ENCODE measurements at regions not wholly inside any gene's neighbourhood (a gene's known extent, or its start where the extent isn't known, plus 50 kb on each side); places are given as distances from the start of the nearest gene placed in this dataset.

GRCh38 chr5:107217721-107218130, 453.0 kb downstream of the EFNA5 start:
- Histone ChIP-seq H3K4me3 (ENCODE audit: low read length) (no peak overlapping the region), H3K4me1 (ENCODE audit: insufficient read depth, low read length) (peaks cover 5% of the 10 kb centered on the region), H3K27me3 (ENCODE audit: insufficient read depth, low read length) (no peaks in the 10 kb centered on the region), H2AFZ (ENCODE audit: low read depth, low read length) (no peak overlapping the region), H3K9me3 (ENCODE audit: low read length) (no peaks in the 10 kb centered on the region), H3K36me3 (ENCODE audit: insufficient read depth, low read length) (no peaks in the 10 kb centered on the region)

GRCh38 chr5:107216587-107216986, 454.1 kb downstream of the EFNA5 start:
- Histone ChIP-seq H3K4me3 (ENCODE audit: low read length) (no peak overlapping the region), H3K4me1 (ENCODE audit: insufficient read depth, low read length) (peaks cover 8% of the 10 kb centered on the region), H3K36me3 (ENCODE audit: insufficient read depth, low read length) (no peaks in the 10 kb centered on the region), H3K9me3 (ENCODE audit: low read length) (no peaks in the 10 kb centered on the region), H2AFZ (ENCODE audit: low read depth, low read length) (no peak overlapping the region), H3K27me3 (ENCODE audit: insufficient read depth, low read length) (no peaks in the 10 kb centered on the region)

- H3K4me1 ChIP-seq (ENCODE audit: insufficient read depth, low read length) = peaks cover 11% of the 10 kb centered on the region
- H3K36me3 ChIP-seq (ENCODE audit: insufficient read depth, low read length) = no peaks in the 10 kb centered on the region
- no peak overlapping the region for H2AFZ ChIP-seq (ENCODE audit: low read depth, low read length)
- H3K27me3 ChIP-seq (ENCODE audit: insufficient read depth, low read length) = no peaks in the 10 kb centered on the region
- no peak overlapping the region for H3K4me3 ChIP-seq (ENCODE audit: low read length)
- no peaks in the 10 kb centered on the region for H3K9me3 ChIP-seq (ENCODE audit: low read length)
Measured at GRCh38 chr5:107215611-107216010, 455.1 kb downstream of the EFNA5 start.

- no peak overlapping the region for H2AFZ ChIP-seq (ENCODE audit: low read depth, low read length)
- no peak overlapping the region for H3K4me3 ChIP-seq (ENCODE audit: low read length)
- no peaks in the 10 kb centered on the region for H3K36me3 ChIP-seq (ENCODE audit: insufficient read depth, low read length)
- H3K9me3 ChIP-seq (ENCODE audit: low read length) = no peaks in the 10 kb centered on the region
- peaks cover 11% of the 10 kb centered on the region for H3K4me1 ChIP-seq (ENCODE audit: insufficient read depth, low read length)
- H3K27me3 ChIP-seq (ENCODE audit: insufficient read depth, low read length) = no peaks in the 10 kb centered on the region
Measured at GRCh38 chr5:107213025-107213424, 457.7 kb downstream of the EFNA5 start.

- H3K9me3 ChIP-seq (ENCODE audit: low read length) = no peaks in the 10 kb centered on the region
- no peak overlapping the region for H3K4me3 ChIP-seq (ENCODE audit: low read length)
- H3K36me3 ChIP-seq (ENCODE audit: insufficient read depth, low read length) = no peaks in the 10 kb centered on the region
- peaks cover 5% of the 10 kb centered on the region for H3K4me1 ChIP-seq (ENCODE audit: insufficient read depth, low read length)
- no peak overlapping the region for H2AFZ ChIP-seq (ENCODE audit: low read depth, low read length)
- no peaks in the 10 kb centered on the region for H3K27me3 ChIP-seq (ENCODE audit: insufficient read depth, low read length)
Measured at GRCh38 chr5:107211630-107212029, 459.1 kb downstream of the EFNA5 start.

- no peaks in the 10 kb centered on the region for H3K36me3 ChIP-seq (ENCODE audit: insufficient read depth, low read length)
- H3K9me3 ChIP-seq (ENCODE audit: low read length) = no peaks in the 10 kb centered on the region
- H3K4me1 ChIP-seq (ENCODE audit: insufficient read depth, low read length) = peaks cover 5% of the 10 kb centered on the region
- H2AFZ ChIP-seq (ENCODE audit: low read depth, low read length) = no peak overlapping the region
- H3K4me3 ChIP-seq (ENCODE audit: low read length) = no peak overlapping the region
- H3K27me3 ChIP-seq (ENCODE audit: insufficient read depth, low read length) = no peaks in the 10 kb centered on the region
Measured at GRCh38 chr5:107208867-107209266, 461.9 kb downstream of the EFNA5 start.

- no peaks in the 10 kb centered on the region for H3K27me3 ChIP-seq (ENCODE audit: insufficient read depth, low read length)
- H3K4me3 ChIP-seq (ENCODE audit: low read length) = no peak overlapping the region
- H3K4me1 ChIP-seq (ENCODE audit: insufficient read depth, low read length) = no peaks in the 10 kb centered on the region
- H3K36me3 ChIP-seq (ENCODE audit: insufficient read depth, low read length) = no peaks in the 10 kb centered on the region
- no peak overlapping the region for H2AFZ ChIP-seq (ENCODE audit: low read depth, low read length)
- no peaks in the 10 kb centered on the region for H3K9me3 ChIP-seq (ENCODE audit: low read length)
Measured at GRCh38 chr5:107204413-107204812, 466.3 kb downstream of the EFNA5 start.

GRCh38 chr5:107203243-107203642, 467.5 kb downstream of the EFNA5 start:
- Histone ChIP-seq H3K9me3 (ENCODE audit: low read length) (no peaks in the 10 kb centered on the region), H3K27me3 (ENCODE audit: insufficient read depth, low read length) (no peaks in the 10 kb centered on the region), H2AFZ (ENCODE audit: low read depth, low read length) (no peak overlapping the region), H3K36me3 (ENCODE audit: insufficient read depth, low read length) (no peaks in the 10 kb centered on the region), H3K4me3 (ENCODE audit: low read length) (no peak overlapping the region), H3K4me1 (ENCODE audit: insufficient read depth, low read length) (no peaks in the 10 kb centered on the region)

GRCh38 chr5:107199756-107200155, 471.0 kb downstream of the EFNA5 start:
- no peaks in the 10 kb centered on the region for H3K27me3 ChIP-seq (ENCODE audit: insufficient read depth, low read length)
- H2AFZ ChIP-seq (ENCODE audit: low read depth, low read length) = no peak overlapping the region
- H3K9me3 ChIP-seq (ENCODE audit: low read length) = no peaks in the 10 kb centered on the region
- no peaks in the 10 kb centered on the region for H3K36me3 ChIP-seq (ENCODE audit: insufficient read depth, low read length)
- no peak overlapping the region for H3K4me3 ChIP-seq (ENCODE audit: low read length)
- no peaks in the 10 kb centered on the region for H3K4me1 ChIP-seq (ENCODE audit: insufficient read depth, low read length)

- Histone ChIP-seq H3K9me3 (ENCODE audit: low read length) (no peaks in the 10 kb centered on the region), H2AFZ (ENCODE audit: low read depth, low read length) (no peak overlapping the region), H3K27me3 (ENCODE audit: insufficient read depth, low read length) (no peaks in the 10 kb centered on the region), H3K4me3 (ENCODE audit: low read length) (no peak overlapping the region), H3K36me3 (ENCODE audit: insufficient read depth, low read length) (no peaks in the 10 kb centered on the region), H3K4me1 (ENCODE audit: insufficient read depth, low read length) (no peaks in the 10 kb centered on the region)
Measured at GRCh38 chr5:107196500-107197059, 474.2 kb downstream of the EFNA5 start.

GRCh38 chr5:107195890-107196395, 474.8 kb downstream of the EFNA5 start:
- no peak overlapping the region for H2AFZ ChIP-seq (ENCODE audit: low read depth, low read length)
- no peaks in the 10 kb centered on the region for H3K27me3 ChIP-seq (ENCODE audit: insufficient read depth, low read length)
- H3K36me3 ChIP-seq (ENCODE audit: insufficient read depth, low read length) = no peaks in the 10 kb centered on the region
- H3K9me3 ChIP-seq (ENCODE audit: low read length) = no peaks in the 10 kb centered on the region
- H3K4me3 ChIP-seq (ENCODE audit: low read length) = no peak overlapping the region
- H3K4me1 ChIP-seq (ENCODE audit: insufficient read depth, low read length) = no peaks in the 10 kb centered on the region

- Histone ChIP-seq H3K9me3 (ENCODE audit: low read length) (no peaks in the 10 kb centered on the region), H3K27me3 (ENCODE audit: insufficient read depth, low read length) (no peaks in the 10 kb centered on the region)
Measured at GRCh38 chr5:107184871-107185270, 485.9 kb downstream of the EFNA5 start.

GRCh38 chr5:107184066-107184465, 486.7 kb downstream of the EFNA5 start:
- Histone ChIP-seq H3K36me3 (ENCODE audit: insufficient read depth, low read length) (no peaks in the 10 kb centered on the region), H3K27me3 (ENCODE audit: insufficient read depth, low read length) (no peaks in the 10 kb centered on the region), H3K4me1 (ENCODE audit: insufficient read depth, low read length) (no peaks in the 10 kb centered on the region), H3K4me3 (ENCODE audit: low read length) (no peak overlapping the region), H3K9me3 (ENCODE audit: low read length) (no peaks in the 10 kb centered on the region), H2AFZ (ENCODE audit: low read depth, low read length) (no peak overlapping the region)

More at GRCh38 chr5:107184871-107185270, 485.9 kb downstream of the EFNA5 start:
- no peak overlapping the region for H3K4me3 ChIP-seq (ENCODE audit: low read length)
- H3K4me1 ChIP-seq (ENCODE audit: insufficient read depth, low read length) = no peaks in the 10 kb centered on the region
- no peak overlapping the region for H2AFZ ChIP-seq (ENCODE audit: low read depth, low read length)
- H3K36me3 ChIP-seq (ENCODE audit: insufficient read depth, low read length) = no peaks in the 10 kb centered on the region

GRCh38 chr5:107170620-107171019, 500.1 kb downstream of the EFNA5 start:
- Histone ChIP-seq H3K4me3 (ENCODE audit: low read length) (no peak overlapping the region), H3K9me3 (ENCODE audit: low read length) (peaks cover 6% of the 10 kb centered on the region), H3K27me3 (ENCODE audit: insufficient read depth, low read length) (no peaks in the 10 kb centered on the region), H2AFZ (ENCODE audit: low read depth, low read length) (no peak overlapping the region), H3K36me3 (ENCODE audit: insufficient read depth, low read length) (no peaks in the 10 kb centered on the region), H3K4me1 (ENCODE audit: insufficient read depth, low read length) (peaks cover 9% of the 10 kb centered on the region)

Data from neuron (in vitro differentiated cells).